WI38 (cell line): ENCODE measurements at regions not wholly inside any gene's neighbourhood (a gene's known extent, or its start where the extent isn't known, plus 50 kb on each side); places are given as distances from the start of the nearest gene placed in this dataset.

Experiments used
- H3K4me3 ChIP-seq: 2 replicates; pipeline ENCODE4 v1.5.1; 2011; ENCODE audit warnings: low read depth, mild to moderate bottlenecking, control low read depth, low read length
- CTCF ChIP-seq: IDR thresholded peaks from 2 replicates; pipeline ENCODE4 v1.5.1; 2012; ENCODE audit warnings: low read depth, mild to moderate bottlenecking, control low read depth, low read length

GRCh38 chr10:31081937-31082840, 50.5 kb upstream of the ZNF438 start:
- no peak overlapping the region for H3K4me3 ChIP-seq
- no peak for TF ChIP-seq CTCF

- TF ChIP-seq CTCF, result peak; percentile 31
- no peak overlapping the region for H3K4me3 ChIP-seq
Observed at GRCh38 chr10:31083765-31084184, 52.1 kb upstream of the ZNF438 start.

GRCh38 chr10:31087011-31087410, 55.3 kb upstream of the ZNF438 start:
- no peak overlapping the region for H3K4me3 ChIP-seq
- TF ChIP-seq CTCF, result no peak

GRCh38 chr10:31087851-31088250, 56.2 kb upstream of the ZNF438 start:
- no peak overlapping the region for H3K4me3 ChIP-seq
- no peak for TF ChIP-seq CTCF

GRCh38 chr10:31090894-31091607, 59.4 kb upstream of the ZNF438 start:
- TF ChIP-seq CTCF, result no peak
- no peak overlapping the region for H3K4me3 ChIP-seq

- H3K4me3 ChIP-seq, result no peak overlapping the region
- TF ChIP-seq CTCF, result no peak
Observed at GRCh38 chr10:31095677-31096560, 64.3 kb upstream of the ZNF438 start.
